Astrocyte of the cerebellum (primary cell): ENCODE measurements at regions not wholly inside any gene's neighbourhood (a gene's known extent, or its start where the extent isn't known, plus 50 kb on each side); places are given as distances from the start of the nearest gene placed in this dataset.

Experiments
- DNase-seq: peaks from one replicate; pipeline ENCODE4 v3.0.0-alpha.2; 2011; ENCODE audit warnings: low read depth
- H3K4me3 ChIP-seq: 2 replicates; pipeline ENCODE4 v1.5.1; 2011; ENCODE audit warnings: mild to moderate bottlenecking, low read depth, low read length, moderate library complexity
- in situ Hi-C: cut with HindIII; loops from 2 replicates; pipeline ENCODE4 v1.10.0; 2017; ENCODE audit warnings: low sequenced_read_pairs
- TF ChIP-seq, protein P1 (sequence below): IDR thresholded peaks from 2 replicates; pipeline ENCODE4 v1.5.1; 2012; ENCODE audit warnings: low read length, low read depth, moderate library complexity, mild to moderate bottlenecking; ENCODE audit errors: missing control alignments

DNA sequence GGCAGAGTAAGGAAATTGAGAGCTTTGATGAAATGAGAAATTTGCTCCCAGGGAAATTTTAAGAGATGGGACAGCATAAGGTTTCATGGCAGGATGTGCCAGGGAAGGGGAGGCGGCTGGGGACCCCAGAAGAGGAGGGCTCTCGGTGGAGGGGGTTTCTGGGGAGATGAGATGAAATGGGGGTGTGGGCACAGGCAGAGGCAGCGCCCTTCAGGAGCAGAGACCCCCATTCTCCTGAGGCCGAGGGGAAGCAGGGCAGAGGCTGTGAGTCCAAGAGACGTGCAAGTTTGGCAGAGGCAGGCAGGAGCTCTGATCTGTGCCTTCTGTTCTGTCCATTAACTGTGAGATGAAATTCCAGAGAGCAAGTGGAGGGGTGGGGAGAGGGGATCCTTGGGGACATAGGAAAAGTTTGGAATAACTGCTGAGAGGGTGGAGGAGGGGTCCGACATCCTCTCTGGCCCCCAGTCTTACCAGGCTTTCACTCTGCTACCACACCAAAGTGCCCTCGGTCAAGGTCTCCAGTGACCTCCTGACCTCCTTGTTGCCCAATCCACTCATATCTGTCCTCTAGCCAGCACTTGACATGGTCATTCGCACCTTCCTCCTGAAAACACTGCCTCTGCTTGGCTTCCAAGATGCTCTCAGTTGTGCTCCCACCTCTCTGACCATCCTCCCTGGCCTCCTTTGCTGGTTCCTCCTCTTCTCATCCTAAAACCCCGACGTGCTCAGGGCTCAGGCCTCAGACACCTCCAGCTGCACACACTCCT lies 108.1 kb upstream of the MVB12B start:
- H3K4me3 ChIP-seq, result no peak overlapping the region
- TF ChIP-seq, protein P1, sequence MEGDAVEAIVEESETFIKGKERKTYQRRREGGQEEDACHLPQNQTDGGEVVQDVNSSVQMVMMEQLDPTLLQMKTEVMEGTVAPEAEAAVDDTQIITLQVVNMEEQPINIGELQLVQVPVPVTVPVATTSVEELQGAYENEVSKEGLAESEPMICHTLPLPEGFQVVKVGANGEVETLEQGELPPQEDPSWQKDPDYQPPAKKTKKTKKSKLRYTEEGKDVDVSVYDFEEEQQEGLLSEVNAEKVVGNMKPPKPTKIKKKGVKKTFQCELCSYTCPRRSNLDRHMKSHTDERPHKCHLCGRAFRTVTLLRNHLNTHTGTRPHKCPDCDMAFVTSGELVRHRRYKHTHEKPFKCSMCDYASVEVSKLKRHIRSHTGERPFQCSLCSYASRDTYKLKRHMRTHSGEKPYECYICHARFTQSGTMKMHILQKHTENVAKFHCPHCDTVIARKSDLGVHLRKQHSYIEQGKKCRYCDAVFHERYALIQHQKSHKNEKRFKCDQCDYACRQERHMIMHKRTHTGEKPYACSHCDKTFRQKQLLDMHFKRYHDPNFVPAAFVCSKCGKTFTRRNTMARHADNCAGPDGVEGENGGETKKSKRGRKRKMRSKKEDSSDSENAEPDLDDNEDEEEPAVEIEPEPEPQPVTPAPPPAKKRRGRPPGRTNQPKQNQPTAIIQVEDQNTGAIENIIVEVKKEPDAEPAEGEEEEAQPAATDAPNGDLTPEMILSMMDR, result no peak
- DNase-seq, result no peak
- in situ Hi-C loops, result no loop called here

DNA sequence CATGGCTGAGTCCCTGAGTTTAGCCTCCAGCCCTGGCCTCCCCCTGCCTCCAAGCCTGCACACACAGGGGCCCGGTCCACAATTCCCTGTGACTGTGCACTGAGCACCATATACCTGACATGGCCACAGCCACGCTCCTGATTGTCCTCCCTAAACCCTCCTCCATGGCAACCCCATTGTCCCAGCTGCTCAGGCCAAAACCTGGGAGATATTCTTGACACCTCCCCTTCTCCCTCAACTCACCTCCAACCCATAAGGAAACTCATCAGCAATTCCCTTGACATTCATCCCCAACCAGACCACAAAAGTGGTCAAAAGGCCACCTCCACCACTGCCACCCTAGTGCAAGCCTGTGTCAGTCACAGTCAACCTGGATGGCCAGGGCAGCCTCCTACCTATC lies 107.5 kb upstream of the MVB12B start:
- no peak overlapping the region for H3K4me3 ChIP-seq
- TF ChIP-seq, protein P1, result no peak
- in situ Hi-C loops, result no loop called here
- no peak for DNase-seq

DNA sequence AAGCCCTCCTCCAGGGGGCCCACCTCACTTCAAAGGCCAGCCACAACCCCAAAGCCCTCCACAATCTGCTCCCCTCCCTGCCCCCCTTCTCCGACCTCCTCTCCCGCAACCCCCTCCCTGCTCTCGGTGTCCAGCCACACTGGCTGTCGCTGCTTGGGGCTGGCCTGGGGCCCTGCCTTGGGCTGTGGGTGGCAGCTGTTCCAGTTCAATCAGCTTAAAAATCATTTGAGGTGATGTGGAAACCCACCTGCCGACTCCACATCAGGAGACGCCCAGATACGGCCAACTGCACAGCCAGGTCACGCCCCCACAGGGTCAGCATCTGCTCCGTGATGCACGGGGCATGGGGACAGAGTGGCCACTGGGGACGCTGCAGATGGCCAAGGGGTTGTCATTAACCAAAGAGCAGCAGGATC lies 107.0 kb upstream of the MVB12B start:
- TF ChIP-seq, protein P1, result no peak
- in situ Hi-C loops, result no loop called here
- no peak for DNase-seq
- no peak overlapping the region for H3K4me3 ChIP-seq

DNA sequence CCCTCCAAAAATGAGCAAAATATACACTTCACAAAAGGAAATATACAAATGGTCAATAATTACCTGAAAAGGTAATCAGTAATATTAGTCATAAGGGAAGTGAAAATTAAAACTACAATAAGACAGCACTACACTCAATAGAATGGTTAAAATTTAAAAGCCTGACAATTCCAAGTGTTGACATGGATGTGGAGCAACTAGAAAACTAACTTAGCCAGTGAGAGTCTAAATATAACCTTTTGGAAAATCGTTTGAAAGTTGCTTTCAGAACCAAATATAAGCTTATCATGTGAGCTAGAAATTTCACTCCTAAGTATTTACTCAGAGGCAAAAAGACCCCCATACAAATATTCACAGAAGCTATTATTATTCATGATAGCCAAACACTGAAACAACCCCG lies 105.1 kb upstream of the MVB12B start:
- in situ Hi-C loops, result no loop called here
- TF ChIP-seq, protein P1, result no peak
- H3K4me3 ChIP-seq, result no peak overlapping the region
- no peak for DNase-seq

DNA sequence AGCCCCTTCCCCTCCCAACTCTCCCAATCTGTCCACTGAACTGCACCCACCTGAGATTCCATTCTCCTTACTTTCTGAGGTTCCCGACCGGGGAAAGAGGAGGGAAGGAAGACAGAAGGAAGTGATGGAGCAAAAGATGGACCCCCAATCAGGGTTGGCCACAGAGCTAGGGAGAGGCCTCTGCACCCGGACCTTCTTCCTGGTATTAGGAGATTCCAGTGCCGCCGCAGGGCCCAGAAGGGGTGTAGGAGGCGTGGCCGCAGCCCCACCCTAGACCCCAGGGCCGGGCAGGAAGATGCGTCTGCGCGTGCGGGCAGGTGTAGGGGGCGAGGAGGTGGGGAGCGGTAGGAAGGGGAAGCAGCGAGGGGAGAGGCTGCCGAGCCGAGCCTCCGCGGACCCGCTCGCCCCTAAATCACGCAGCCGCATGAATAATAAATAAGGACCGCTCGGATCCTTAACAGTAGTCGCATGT lies 104.2 kb upstream of the MVB12B start:
- TF ChIP-seq, protein P1, result no peak
- in situ Hi-C loops, result no loop called here
- DNase-seq, result no peak
- no peak overlapping the region for H3K4me3 ChIP-seq

DNA sequence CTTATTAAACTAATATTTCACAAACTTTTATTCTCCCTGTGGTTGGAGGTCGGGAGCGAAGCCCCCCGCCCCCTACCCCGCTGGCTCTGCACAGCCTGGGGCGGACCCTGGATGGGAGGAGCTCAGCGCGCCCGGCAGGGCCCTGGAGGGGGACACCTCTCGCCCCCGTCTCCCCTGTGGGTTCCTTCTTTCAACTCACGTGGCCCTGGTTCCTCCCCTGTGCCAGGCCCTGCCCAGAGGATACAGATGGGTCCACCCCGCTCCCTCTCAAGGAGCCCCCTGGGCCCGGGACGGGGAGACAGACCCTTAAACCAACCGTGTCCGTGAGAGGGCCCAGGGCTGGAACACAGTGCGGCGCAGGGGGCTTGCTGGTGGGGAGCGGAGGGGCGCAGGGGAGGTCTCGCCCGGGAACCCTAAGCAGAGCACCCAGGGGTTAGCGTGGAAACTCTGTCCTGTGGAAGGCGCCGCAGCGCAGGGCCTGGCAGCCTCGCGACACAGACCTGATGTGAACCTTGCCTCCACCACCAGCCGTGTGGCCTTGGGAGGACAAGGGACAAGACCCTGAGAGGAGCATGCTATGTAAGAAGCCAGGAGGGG lies 103.7 kb upstream of the MVB12B start:
- in situ Hi-C loops, result no loop called here
- no peak overlapping the region for H3K4me3 ChIP-seq

More for the DNA sequence above, 103.7 kb upstream of the MVB12B start:
- DNase-seq, result no peak
- TF ChIP-seq, protein P1, result no peak
